ENCODE measurements at regions not wholly inside any gene's neighbourhood (a gene's known extent, or its start where the extent isn't known, plus 50 kb on each side); places are given as distances from the start of the nearest gene placed in this dataset.
"Not testable (repeated sequence)": the region's sequence is repeated elsewhere in the genome, so short reads cannot be mapped to it uniquely, and the experiment has no call there.

DNA sequence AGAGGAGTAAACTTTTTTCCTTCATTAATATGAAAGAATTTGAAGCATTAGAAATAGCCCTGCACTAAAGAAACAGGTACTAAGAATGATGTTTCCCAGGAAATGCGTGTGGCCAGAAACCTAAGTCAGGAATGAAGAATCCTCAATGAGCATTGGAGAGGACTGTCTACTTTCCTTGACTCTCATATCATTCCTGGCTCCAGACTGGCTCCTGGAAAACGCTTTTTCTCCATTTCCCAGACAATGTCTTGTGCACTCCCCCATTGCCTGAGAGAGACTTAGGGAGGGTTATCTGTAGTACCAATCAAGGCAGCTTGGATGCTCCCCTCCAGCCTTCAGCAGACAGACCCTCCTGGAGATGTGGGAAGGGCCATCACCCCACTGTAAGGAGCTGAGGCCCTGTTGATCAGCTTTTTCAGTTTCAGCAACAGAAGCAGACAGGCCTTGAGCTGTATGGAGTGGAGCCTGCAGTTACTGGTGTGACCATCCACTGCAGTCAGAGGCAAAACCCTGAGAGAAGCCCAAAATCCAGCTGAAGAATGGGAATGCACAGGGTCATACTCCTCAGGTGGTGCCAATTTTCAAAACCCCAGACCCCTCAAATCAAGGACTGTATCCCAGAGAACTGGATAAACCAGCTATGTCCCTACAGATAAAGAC lies 127.3 kb upstream of the NT5E start:
- WGBS = 43% methylated on average over 2 of the region's 2 CpGs
- peaks cover 11% of the 10 kb centered on the region for H3K9me3 ChIP-seq (ENCODE audit: insufficient read depth, low read depth, low read length)
- H3K4me3 ChIP-seq (ENCODE audit: low read length) = no peak overlapping the region
- H3K36me3 ChIP-seq (ENCODE audit: insufficient read depth, low read length) = no peaks in the 10 kb centered on the region
- no peaks in the 10 kb centered on the region for H3K4me1 ChIP-seq (ENCODE audit: insufficient read depth, low read length)
- no peaks in the 10 kb centered on the region for H3K27me3 ChIP-seq (ENCODE audit: insufficient read depth, low read length)
- H3K9ac ChIP-seq (ENCODE audit: low read depth, low read length) = no peak overlapping the region
- H3K27ac ChIP-seq (ENCODE audit: low read depth, low read length) = no peak overlapping the region

DNA sequence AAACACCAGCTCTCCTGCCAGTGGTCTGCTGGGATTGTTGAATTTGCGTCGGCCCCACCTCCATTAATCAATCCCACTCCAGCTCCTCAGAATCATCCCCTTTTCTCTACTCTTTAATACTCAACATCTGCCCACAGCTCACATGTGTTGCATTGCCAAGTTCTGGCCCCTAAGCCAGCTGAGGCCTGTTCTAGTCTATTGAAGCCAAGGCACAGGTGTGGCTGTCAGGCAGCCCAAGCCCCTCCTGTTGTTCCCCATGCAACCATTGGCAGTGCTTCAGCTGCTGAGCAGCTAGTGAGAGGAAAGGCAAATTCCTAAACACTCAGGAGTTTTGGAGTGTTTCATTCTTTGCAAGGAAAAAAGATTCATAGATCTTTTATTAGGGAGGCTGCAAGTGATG lies 128.0 kb upstream of the NT5E start:
- Histone ChIP-seq H3K27ac (ENCODE audit: low read depth, low read length) (no peak overlapping the region), H3K27me3 (ENCODE audit: insufficient read depth, low read length) (no peaks in the 10 kb centered on the region), H3K4me1 (ENCODE audit: insufficient read depth, low read length) (no peaks in the 10 kb centered on the region), H3K9ac (ENCODE audit: low read depth, low read length) (no peak overlapping the region), H3K9me3 (ENCODE audit: insufficient read depth, low read depth, low read length) (peaks cover 14% of the 10 kb centered on the region), H3K36me3 (ENCODE audit: insufficient read depth, low read length) (no peaks in the 10 kb centered on the region), H3K4me3 (ENCODE audit: low read length) (no peak overlapping the region)
- 94% methylated on average over 2 of the region's 2 CpGs for WGBS

DNA sequence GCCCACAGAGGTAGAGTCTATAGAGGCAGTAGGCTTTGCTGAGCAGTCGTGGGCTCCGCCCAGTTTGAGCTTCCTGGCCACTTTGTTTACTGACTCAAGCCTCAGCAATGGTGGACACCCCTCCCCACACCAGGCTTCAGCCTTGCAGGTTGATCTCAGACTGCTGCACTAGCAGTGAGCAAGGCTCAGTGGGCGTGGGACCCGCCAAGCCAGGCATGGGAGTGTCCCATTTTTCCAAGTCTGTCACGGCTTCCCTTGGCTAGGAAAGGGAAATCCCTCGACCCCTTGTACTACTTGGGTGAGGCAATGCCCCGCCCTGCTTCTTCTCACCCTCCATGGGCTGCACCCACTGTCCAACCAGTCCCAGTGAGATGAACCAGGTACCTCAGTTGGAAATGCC lies 135.3 kb upstream of the NT5E start:
- no peak overlapping the region for H3K9ac ChIP-seq (ENCODE audit: low read depth, low read length)
- H3K9me3 ChIP-seq (ENCODE audit: insufficient read depth, low read depth, low read length) = peaks cover 16% of the 10 kb centered on the region
- H3K4me3 ChIP-seq (ENCODE audit: low read length) = no peak overlapping the region
- H3K4me1 ChIP-seq (ENCODE audit: insufficient read depth, low read length) = no peaks in the 10 kb centered on the region
- no peaks in the 10 kb centered on the region for H3K27me3 ChIP-seq (ENCODE audit: insufficient read depth, low read length)
- no peaks in the 10 kb centered on the region for H3K36me3 ChIP-seq (ENCODE audit: insufficient read depth, low read length)
- no peak overlapping the region for H3K27ac ChIP-seq (ENCODE audit: low read depth, low read length)
- WGBS = 90% methylated on average over 7 of the region's 7 CpGs

GRCh38 chr6:85300581-85300980 lies 149.3 kb upstream of the NT5E start:
- no peaks in the 10 kb centered on the region for H3K9me3 ChIP-seq (ENCODE audit: insufficient read depth, low read depth, low read length)

DNA sequence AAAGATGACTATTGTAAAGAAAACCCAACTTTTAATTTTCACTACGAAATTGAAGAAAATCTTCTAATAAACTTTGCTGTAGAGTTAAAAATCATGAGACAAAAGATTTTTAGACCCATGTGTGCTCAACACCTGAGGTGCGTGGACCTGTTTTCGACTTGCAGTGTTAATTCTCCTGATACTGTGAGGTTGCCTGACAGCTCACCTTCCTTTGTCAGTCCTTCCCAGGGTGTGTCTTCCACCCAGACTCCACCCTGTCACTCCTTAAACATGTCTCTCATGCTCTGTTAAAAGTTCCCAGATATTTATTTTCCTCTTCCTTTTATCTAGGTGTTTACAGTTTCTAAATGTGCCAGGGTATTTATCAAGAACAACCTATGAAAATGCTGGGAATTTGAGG lies 151.3 kb upstream of the NT5E start:
- Histone ChIP-seq H3K9me3 (ENCODE audit: insufficient read depth, low read depth, low read length) (no peaks in the 10 kb centered on the region), H3K36me3 (ENCODE audit: insufficient read depth, low read length) (no peaks in the 10 kb centered on the region), H3K4me1 (ENCODE audit: insufficient read depth, low read length) (no peaks in the 10 kb centered on the region), H3K4me3 (ENCODE audit: low read length) (no peak overlapping the region), H3K9ac (ENCODE audit: low read depth, low read length) (no peak overlapping the region), H3K27me3 (ENCODE audit: insufficient read depth, low read length) (no peaks in the 10 kb centered on the region), H3K27ac (ENCODE audit: low read depth, low read length) (no peak overlapping the region)
- 95% methylated on average over 2 of the region's 3 CpGs for WGBS

More at GRCh38 chr6:85300581-85300980, 149.3 kb upstream of the NT5E start:
- Histone ChIP-seq H3K27me3 (ENCODE audit: insufficient read depth, low read length) (no peaks in the 10 kb centered on the region), H3K4me3 (ENCODE audit: low read length) (no peak overlapping the region), H3K27ac (ENCODE audit: low read depth, low read length) (no peak overlapping the region), H3K9ac (ENCODE audit: low read depth, low read length) (no peak overlapping the region), H3K36me3 (ENCODE audit: insufficient read depth, low read length) (no peaks in the 10 kb centered on the region), H3K4me1 (ENCODE audit: insufficient read depth, low read length) (no peaks in the 10 kb centered on the region)
- 95% methylated on average over 3 of the region's 3 CpGs for WGBS

GRCh38 chr6:85291326-85291725 lies 158.6 kb upstream of the NT5E start:
- no peak overlapping the region for H3K4me3 ChIP-seq (ENCODE audit: low read length)
- no peaks in the 10 kb centered on the region for H3K4me1 ChIP-seq (ENCODE audit: insufficient read depth, low read length)
- 86% methylated on average over 3 of the region's 3 CpGs for WGBS
- no peak overlapping the region for H3K27ac ChIP-seq (ENCODE audit: low read depth, low read length)
- H3K27me3 ChIP-seq (ENCODE audit: insufficient read depth, low read length) = no peaks in the 10 kb centered on the region
- H3K9ac ChIP-seq (ENCODE audit: low read depth, low read length) = no peak overlapping the region
- no peaks in the 10 kb centered on the region for H3K9me3 ChIP-seq (ENCODE audit: insufficient read depth, low read depth, low read length)
- H3K36me3 ChIP-seq (ENCODE audit: insufficient read depth, low read length) = no peaks in the 10 kb centered on the region

- WGBS = 86% methylated on average over 9 of the region's 9 CpGs
Observed at GRCh38 chr6:85287654-85288053, 162.2 kb upstream of the NT5E start.

DNA sequence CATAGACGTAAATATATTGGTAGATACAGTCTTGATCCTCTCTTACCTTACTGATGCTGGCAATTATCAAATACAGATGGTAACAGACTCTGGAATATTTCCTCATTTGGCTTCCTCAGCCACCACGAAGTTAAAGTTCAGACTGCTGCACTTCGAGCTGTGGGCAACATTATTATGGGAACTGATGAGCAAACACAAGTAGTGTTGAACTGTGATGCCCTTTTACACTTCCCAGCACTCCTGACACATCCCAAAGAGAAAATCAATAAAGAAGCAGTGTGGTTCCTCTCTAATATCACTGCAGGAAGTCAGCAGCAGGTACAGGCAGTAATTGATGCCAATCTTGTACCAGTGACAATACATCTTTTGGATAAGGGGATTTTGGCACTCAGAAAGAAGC lies 162.7 kb upstream of the NT5E start:
- no peaks in the 10 kb centered on the region for H3K4me1 ChIP-seq (ENCODE audit: insufficient read depth, low read length)
- no peaks in the 10 kb centered on the region for H3K9me3 ChIP-seq (ENCODE audit: insufficient read depth, low read depth, low read length)
- H3K27ac ChIP-seq (ENCODE audit: low read depth, low read length) = no peak overlapping the region
- 95% methylated on average over 3 of the region's 3 CpGs for WGBS
- no peak overlapping the region for H3K4me3 ChIP-seq (ENCODE audit: low read length)
- no peaks in the 10 kb centered on the region for H3K36me3 ChIP-seq (ENCODE audit: insufficient read depth, low read length)
- no peak overlapping the region for H3K9ac ChIP-seq (ENCODE audit: low read depth, low read length)
- no peaks in the 10 kb centered on the region for H3K27me3 ChIP-seq (ENCODE audit: insufficient read depth, low read length)

More at GRCh38 chr6:85287654-85288053, 162.2 kb upstream of the NT5E start:
- Histone ChIP-seq H3K4me1 (ENCODE audit: insufficient read depth, low read length) (no peaks in the 10 kb centered on the region), H3K27me3 (ENCODE audit: insufficient read depth, low read length) (no peaks in the 10 kb centered on the region), H3K4me3 (ENCODE audit: low read length) (no peak overlapping the region), H3K27ac (ENCODE audit: low read depth, low read length) (no peak overlapping the region), H3K36me3 (ENCODE audit: insufficient read depth, low read length) (no peaks in the 10 kb centered on the region), H3K9me3 (ENCODE audit: insufficient read depth, low read depth, low read length) (no peaks in the 10 kb centered on the region), H3K9ac (ENCODE audit: low read depth, low read length) (no peak overlapping the region)

GRCh38 chr6:85286507-85286906 lies 163.4 kb upstream of the NT5E start:
- not testable (repeated sequence) for H3K4me1 ChIP-seq (ENCODE audit: insufficient read depth, low read length); H3K27ac ChIP-seq (ENCODE audit: low read depth, low read length); H3K9me3 ChIP-seq (ENCODE audit: insufficient read depth, low read depth, low read length); H3K36me3 ChIP-seq (ENCODE audit: insufficient read depth, low read length); H3K27me3 ChIP-seq (ENCODE audit: insufficient read depth, low read length); H3K9ac ChIP-seq (ENCODE audit: low read depth, low read length); H3K4me3 ChIP-seq (ENCODE audit: low read length)

DNA sequence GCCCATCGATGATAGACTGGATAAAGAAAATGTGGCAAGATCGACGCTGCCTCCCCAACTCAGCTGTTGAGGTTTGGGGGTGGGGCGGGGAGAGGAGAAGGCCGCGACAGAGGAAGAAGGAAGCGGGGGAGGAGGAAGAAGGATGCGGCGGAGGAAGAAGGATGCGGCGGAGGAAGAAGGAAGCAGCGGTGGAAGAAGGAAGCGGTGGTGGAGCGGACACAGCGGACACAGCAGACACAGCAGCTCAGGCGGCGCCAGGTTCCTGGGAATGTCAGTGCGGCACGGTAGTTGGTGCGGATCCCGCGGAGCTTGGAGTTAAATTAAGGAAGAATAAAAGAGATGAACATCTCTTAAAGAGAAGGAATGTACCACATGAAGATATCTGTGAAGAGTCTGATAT lies 163.9 kb upstream of the NT5E start:
- H3K9me3 ChIP-seq (ENCODE audit: insufficient read depth, low read depth, low read length) = no peaks in the 10 kb centered on the region
- H3K36me3 ChIP-seq (ENCODE audit: insufficient read depth, low read length) = no peaks in the 10 kb centered on the region
- H3K4me3 ChIP-seq (ENCODE audit: low read length) = no peak overlapping the region
- H3K27ac ChIP-seq (ENCODE audit: low read depth, low read length) = no peak overlapping the region
- H3K9ac ChIP-seq (ENCODE audit: low read depth, low read length) = no peak overlapping the region
- no peaks in the 10 kb centered on the region for H3K4me1 ChIP-seq (ENCODE audit: insufficient read depth, low read length)
- H3K27me3 ChIP-seq (ENCODE audit: insufficient read depth, low read length) = no peaks in the 10 kb centered on the region
- WGBS = 94% methylated on average over 22 of the region's 22 CpGs

- 93% methylated on average over 6 of the region's 6 CpGs for WGBS
- Histone ChIP-seq H3K9me3 (ENCODE audit: insufficient read depth, low read depth, low read length) (no peaks in the 10 kb centered on the region), H3K4me1 (ENCODE audit: insufficient read depth, low read length) (no peaks in the 10 kb centered on the region), H3K27me3 (ENCODE audit: insufficient read depth, low read length) (no peaks in the 10 kb centered on the region), H3K36me3 (ENCODE audit: insufficient read depth, low read length) (no peaks in the 10 kb centered on the region), H3K9ac (ENCODE audit: low read depth, low read length) (no peak overlapping the region), H3K27ac (ENCODE audit: low read depth, low read length) (no peak overlapping the region), H3K4me3 (ENCODE audit: low read length) (no peak overlapping the region)
Observed at GRCh38 chr6:85285114-85285513, 164.8 kb upstream of the NT5E start.

DNA sequence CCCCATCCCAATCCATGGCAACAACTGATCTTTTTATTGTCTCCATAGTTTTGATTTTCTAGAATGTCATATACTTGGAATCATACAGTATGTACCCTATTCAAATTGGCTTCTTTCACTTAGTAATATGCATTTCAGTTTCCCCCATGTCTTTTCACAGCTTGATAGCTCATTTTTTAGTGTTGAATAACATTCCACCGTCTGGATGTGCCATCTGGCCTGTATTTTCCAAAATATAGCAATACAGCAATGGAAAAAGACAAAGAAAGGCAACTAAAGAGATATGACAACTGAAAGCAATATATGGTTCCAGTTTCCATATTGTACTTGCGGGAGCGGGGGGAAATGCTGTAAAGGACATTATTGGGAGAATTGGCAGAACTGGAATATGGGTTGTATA lies 166.4 kb upstream of the NT5E start:
- Histone ChIP-seq H3K27me3 (ENCODE audit: insufficient read depth, low read length) (no peaks in the 10 kb centered on the region), H3K27ac (ENCODE audit: low read depth, low read length) (no peak overlapping the region), H3K9me3 (ENCODE audit: insufficient read depth, low read depth, low read length) (no peaks in the 10 kb centered on the region), H3K36me3 (ENCODE audit: insufficient read depth, low read length) (no peaks in the 10 kb centered on the region), H3K4me1 (ENCODE audit: insufficient read depth, low read length) (no peaks in the 10 kb centered on the region), H3K9ac (ENCODE audit: low read depth, low read length) (no peak overlapping the region), H3K4me3 (ENCODE audit: low read length) (no peak overlapping the region)
- 92% methylated on average over 3 of the region's 3 CpGs for WGBS

Measured in HUES64 (cell line).